HepG2 (cell line): ENCODE measurements at regions not wholly inside any gene's neighbourhood (a gene's known extent, or its start where the extent isn't known, plus 50 kb on each side); places are given as distances from the start of the nearest gene placed in this dataset.
"Not testable (repeated sequence)": the region's sequence is repeated elsewhere in the genome, so short reads cannot be mapped to it uniquely, and the experiment has no call there.

Source experiments
- ATAC-seq: fragments of 200-7000 bp; cut with Tn5 transposase; 3 replicates; pipeline ENCODE4 v1.9.1; 2020; ENCODE audit warnings: mild to moderate bottlenecking, moderate library complexity
- BruUV-seq: library from RNA; stranded (reverse); fragments of 400-500 nt; replicated peaks from 2 replicates; lab custom pipeline; 2021; lab: Mats Ljungman, UMichigan
- CTCF ChIA-PET: fragments of 300-600 bp; formaldehyde crosslinking; extraction: SDS; loops from one replicate; lab custom pipeline; 2021; ENCODE audit warnings: low total read pairs, inconsistent platforms, low intra/inter-chr PET ratio; lab: Yijun Ruan, JAX
- POLR2A ChIA-PET: fragments of 350-600 bp; sonication (Branson Sonifier 250); formaldehyde crosslinking; loops from one replicate; lab custom pipeline; 2020; ENCODE audit warnings: antibody characterized with exemption, inconsistent platforms; lab: Yijun Ruan, JAX
- DNase-seq: peaks from one replicate; pipeline ENCODE4 v3.0.0-alpha.2; 2015; ENCODE audit warnings: low spot score
- FAIRE-seq: peaks from 3 replicates; lab custom pipeline; 2011; peaks lifted over from hg19 to GRCh38; lab: Jason Lieb, UNC
- H2AFZ ChIP-seq: one replicate; pipeline ENCODE4 v1.6.1; 2011; ENCODE audit warnings: low read length, inconsistent platforms
- H3K27ac ChIP-seq: fragments of 300-600 bp; 3 replicates; pipeline ENCODE4 v1.8.0; 2011; ENCODE audit warnings: mixed run types, mild to moderate bottlenecking, mixed read lengths, low read length, inconsistent platforms; ENCODE audit not compliant: insufficient read depth; ENCODE audit errors: extremely low read length
- H3K27me3 ChIP-seq, 2 experiments: fragments of 200-600 bp in 1 of 2; 2 replicates in 1 of 2; 3 replicates in 1 of 2; pipeline versions ENCODE4 v1.6.0 to v1.8.0; 2011; ENCODE audit warnings: low read length in 2 of 2, mild to moderate bottlenecking in 2 of 2, moderate library complexity in 2 of 2, inconsistent platforms in 1 of 2; ENCODE audit not compliant: insufficient read depth in 2 of 2, control insufficient read depth in 1 of 2
- H3K36me3 ChIP-seq, 2 experiments: fragments of 200-600 bp in 1 of 2; replicated peaks in 1 of 2; 2 replicates in 1 of 2; 3 replicates in 1 of 2; pipeline versions ENCODE4 v1.5.1 to v1.8.0; 2011; ENCODE audit warnings: low read length in 2 of 2, inconsistent platforms in 1 of 2; ENCODE audit not compliant: insufficient read depth in 2 of 2, control insufficient read depth in 1 of 2
- H3K4me1 ChIP-seq: 2 replicates; pipeline ENCODE4 v1.5.1; 2012; ENCODE audit warnings: low read length, inconsistent platforms; ENCODE audit not compliant: insufficient read depth
- H3K4me2 ChIP-seq: 2 replicates; pipeline ENCODE4 v1.6.0; 2011; ENCODE audit warnings: low read depth, low read length, inconsistent platforms
- H3K4me3 ChIP-seq, 3 experiments: fragments of 200-600 bp in 1 of 3; sonication (generic), shearing (Covaris generic) in 1 of 3; replicated peaks in 1 of 3; 2 replicates each; pipeline ENCODE4 v1.5.1; 2011 to 2016; ENCODE audit warnings: low read length in 3 of 3, inconsistent platforms in 2 of 3, low read depth in 2 of 3, mild to moderate bottlenecking in 2 of 3, control low read depth in 1 of 3, mixed read lengths in 1 of 3; ENCODE audit not compliant: insufficient read depth in 1 of 3
- H3K79me2 ChIP-seq: one replicate; pipeline ENCODE4 v1.6.1; 2011; ENCODE audit warnings: low read length, inconsistent platforms; ENCODE audit not compliant: insufficient read depth
- H3K9ac ChIP-seq: 2 replicates; pipeline ENCODE4 v1.6.0; 2011; ENCODE audit warnings: mild to moderate bottlenecking, low read depth, low read length, inconsistent platforms; ENCODE audit not compliant: insufficient read depth
- H3K9me3 ChIP-seq: 2 replicates; pipeline ENCODE4 v1.5.1; 2012; ENCODE audit warnings: mild to moderate bottlenecking, low read length
- H4K20me1 ChIP-seq: 2 replicates; pipeline ENCODE4 v1.6.0; 2011; ENCODE audit warnings: inconsistent platforms, mild to moderate bottlenecking, low read length, moderate library complexity; ENCODE audit not compliant: insufficient read depth
- KAT7 ChIP-seq: IDR thresholded peaks from 2 replicates; pipeline ENCODE4 v1.6.1; 2018; ENCODE audit warnings: borderline replicate concordance, missing compliant biosample characterization
- KMT2A ChIP-seq: sonication (generic); formaldehyde crosslinking; IDR thresholded peaks from 2 replicates; pipeline ENCODE4 v1.4.0; 2020; ENCODE audit warnings: missing genetic modification reagents
- MIXL1 ChIP-seq: IDR thresholded peaks from 2 replicates; pipeline ENCODE4 v1.6.1; 2016
- ZNF530 ChIP-seq: sonication (generic); formaldehyde crosslinking; IDR thresholded peaks from 2 replicates; pipeline ENCODE4 v1.5.0; 2020; ENCODE audit warnings: low read depth, mild to moderate bottlenecking, missing genetic modification reagents
- ZSCAN21 ChIP-seq: sonication (generic); formaldehyde crosslinking; IDR thresholded peaks from 2 replicates; pipeline ENCODE4 v1.8.0; 2022; ENCODE audit warnings: mild to moderate bottlenecking, missing genetic modification reagents, moderate library complexity, borderline replicate concordance
- WGBS: methylation state at CpG from one replicate; pipeline ENCODE4 v1.1.6; 2017; ENCODE audit warnings: low lambda C conversion rate; 5-methylcytosine and 5-hydroxymethylcytosine counted together
- in situ Hi-C: cut with HindIII; loops from 2 replicates; pipeline ENCODE4 v1.10.0; 2017; ENCODE audit warnings: low pct_unique_long_range_greater_than_20kb; ENCODE audit not compliant: extremely low pct_ligation_motif_present
- intact Hi-C: fragments of 100-400 bp; cut with micrococcal nuclease; formaldehyde crosslinking; loops from one replicate; pipeline ENCODE4 v1.10.0; 2022; ENCODE audit not compliant: unreplicated experiment
- TF ChIP-seq, protein P1 (sequence below): sonication (generic); formaldehyde crosslinking; IDR thresholded peaks from one replicate; pipeline ENCODE4 v1.5.1; 2020; ENCODE audit warnings: mild to moderate bottlenecking, missing genetic modification reagents; ENCODE audit errors: not compliant biosample characterization
- TF ChIP-seq, protein P2 (sequence below): sonication (generic); formaldehyde crosslinking; IDR thresholded peaks from 2 replicates; pipeline ENCODE4 v1.5.0; 2020; ENCODE audit warnings: mild to moderate bottlenecking, missing genetic modification reagents

DNA sequence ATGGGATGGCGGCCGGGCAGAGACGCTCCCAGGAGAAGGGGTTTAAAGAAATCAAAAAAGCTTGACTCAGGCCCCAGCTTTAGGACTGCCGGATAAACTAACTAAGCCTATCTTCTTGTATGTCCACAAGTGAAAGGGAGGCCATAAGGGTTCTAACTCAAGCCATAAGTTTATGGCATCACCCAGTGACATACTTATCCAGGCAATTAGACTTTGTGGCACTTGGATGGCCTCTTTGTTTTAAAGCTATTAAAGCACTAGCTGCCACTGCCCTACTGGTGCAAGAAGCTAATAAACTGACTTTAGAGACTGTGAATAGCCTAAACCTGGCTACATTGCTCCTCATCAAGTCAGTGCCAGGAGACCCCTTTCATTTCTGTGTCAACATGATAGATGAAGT is 102.0 kb downstream of the ZNF429 start (continued):
- TF ChIP-seq, protein P1, sequence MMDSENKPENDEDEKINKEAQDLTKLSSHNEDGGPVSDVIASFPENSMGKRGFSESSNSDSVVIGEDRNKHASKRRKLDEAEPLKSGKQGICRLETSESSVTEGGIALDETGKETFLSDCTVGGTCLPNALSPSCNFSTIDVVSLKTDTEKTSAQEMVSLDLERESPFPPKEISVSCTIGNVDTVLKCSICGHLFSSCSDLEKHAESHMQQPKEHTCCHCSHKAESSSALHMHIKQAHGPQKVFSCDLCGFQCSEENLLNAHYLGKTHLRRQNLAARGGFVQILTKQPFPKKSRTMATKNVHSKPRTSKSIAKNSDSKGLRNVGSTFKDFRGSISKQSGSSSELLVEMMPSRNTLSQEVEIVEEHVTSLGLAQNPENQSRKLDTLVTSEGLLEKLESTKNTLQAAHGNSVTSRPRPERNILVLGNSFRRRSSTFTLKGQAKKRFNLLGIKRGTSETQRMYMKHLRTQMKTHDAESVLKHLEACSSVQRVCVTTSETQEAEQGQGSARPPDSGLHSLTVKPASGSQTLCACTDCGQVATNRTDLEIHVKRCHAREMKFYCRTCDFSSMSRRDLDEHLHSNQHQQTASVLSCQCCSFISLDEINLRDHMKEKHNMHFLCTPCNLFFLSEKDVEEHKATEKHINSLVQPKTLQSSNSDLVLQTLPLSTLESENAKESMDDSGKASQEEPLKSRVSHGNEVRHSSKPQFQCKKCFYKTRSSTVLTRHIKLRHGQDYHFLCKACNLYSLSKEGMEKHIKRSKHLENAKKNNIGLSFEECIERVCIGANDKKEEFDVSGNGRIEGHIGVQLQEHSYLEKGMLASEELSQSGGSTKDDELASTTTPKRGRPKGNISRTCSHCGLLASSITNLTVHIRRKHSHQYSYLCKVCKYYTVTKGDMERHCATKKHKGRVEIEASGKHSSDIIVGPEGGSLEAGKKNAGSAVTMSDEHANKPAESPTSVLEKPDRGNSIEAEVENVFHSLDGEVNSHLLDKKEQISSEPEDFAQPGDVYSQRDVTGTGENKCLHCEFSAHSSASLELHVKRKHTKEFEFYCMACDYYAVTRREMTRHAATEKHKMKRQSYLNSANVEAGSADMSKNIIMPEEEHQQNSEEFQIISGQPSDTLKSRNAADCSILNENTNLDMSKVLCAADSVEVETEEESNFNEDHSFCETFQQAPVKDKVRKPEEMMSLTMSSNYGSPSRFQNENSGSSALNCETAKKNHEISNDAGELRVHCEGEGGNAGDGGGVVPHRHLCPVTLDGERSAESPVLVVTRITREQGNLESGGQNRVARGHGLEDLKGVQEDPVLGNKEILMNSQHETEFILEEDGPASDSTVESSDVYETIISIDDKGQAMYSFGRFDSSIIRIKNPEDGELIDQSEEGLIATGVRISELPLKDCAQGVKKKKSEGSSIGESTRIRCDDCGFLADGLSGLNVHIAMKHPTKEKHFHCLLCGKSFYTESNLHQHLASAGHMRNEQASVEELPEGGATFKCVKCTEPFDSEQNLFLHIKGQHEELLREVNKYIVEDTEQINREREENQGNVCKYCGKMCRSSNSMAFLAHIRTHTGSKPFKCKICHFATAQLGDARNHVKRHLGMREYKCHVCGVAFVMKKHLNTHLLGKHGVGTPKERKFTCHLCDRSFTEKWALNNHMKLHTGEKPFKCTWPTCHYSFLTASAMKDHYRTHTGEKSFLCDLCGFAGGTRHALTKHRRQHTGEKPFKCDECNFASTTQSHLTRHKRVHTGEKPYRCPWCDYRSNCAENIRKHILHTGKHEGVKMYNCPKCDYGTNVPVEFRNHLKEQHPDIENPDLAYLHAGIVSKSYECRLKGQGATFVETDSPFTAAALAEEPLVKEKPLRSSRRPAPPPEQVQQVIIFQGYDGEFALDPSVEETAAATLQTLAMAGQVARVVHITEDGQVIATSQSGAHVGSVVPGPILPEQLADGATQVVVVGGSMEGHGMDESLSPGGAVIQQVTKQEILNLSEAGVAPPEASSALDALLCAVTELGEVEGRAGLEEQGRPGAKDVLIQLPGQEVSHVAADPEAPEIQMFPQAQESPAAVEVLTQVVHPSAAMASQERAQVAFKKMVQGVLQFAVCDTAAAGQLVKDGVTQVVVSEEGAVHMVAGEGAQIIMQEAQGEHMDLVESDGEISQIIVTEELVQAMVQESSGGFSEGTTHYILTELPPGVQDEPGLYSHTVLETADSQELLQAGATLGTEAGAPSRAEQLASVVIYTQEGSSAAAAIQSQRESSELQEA (CRISPR knock-in tag) = no peak
- TF ChIP-seq KAT7 (CRISPR knock-in tag) (no peak), ZNF530 (no peak), KMT2A (CRISPR knock-in tag) (no peak), MIXL1 (CRISPR knock-in tag) (no peak), ZSCAN21 (CRISPR knock-in tag) (no peak)
- TF ChIP-seq, protein P2, sequence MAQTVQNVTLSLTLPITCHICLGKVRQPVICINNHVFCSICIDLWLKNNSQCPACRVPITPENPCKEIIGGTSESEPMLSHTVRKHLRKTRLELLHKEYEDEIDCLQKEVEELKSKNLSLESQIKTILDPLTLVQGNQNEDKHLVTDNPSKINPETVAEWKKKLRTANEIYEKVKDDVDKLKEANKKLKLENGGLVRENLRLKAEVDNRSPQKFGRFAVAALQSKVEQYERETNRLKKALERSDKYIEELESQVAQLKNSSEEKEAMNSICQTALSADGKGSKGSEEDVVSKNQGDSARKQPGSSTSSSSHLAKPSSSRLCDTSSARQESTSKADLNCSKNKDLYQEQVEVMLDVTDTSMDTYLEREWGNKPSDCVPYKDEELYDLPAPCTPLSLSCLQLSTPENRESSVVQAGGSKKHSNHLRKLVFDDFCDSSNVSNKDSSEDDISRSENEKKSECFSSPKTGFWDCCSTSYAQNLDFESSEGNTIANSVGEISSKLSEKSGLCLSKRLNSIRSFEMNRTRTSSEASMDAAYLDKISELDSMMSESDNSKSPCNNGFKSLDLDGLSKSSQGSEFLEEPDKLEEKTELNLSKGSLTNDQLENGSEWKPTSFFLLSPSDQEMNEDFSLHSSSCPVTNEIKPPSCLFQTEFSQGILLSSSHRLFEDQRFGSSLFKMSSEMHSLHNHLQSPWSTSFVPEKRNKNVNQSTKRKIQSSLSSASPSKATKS (CRISPR knock-in tag) = no peak

DNA sequence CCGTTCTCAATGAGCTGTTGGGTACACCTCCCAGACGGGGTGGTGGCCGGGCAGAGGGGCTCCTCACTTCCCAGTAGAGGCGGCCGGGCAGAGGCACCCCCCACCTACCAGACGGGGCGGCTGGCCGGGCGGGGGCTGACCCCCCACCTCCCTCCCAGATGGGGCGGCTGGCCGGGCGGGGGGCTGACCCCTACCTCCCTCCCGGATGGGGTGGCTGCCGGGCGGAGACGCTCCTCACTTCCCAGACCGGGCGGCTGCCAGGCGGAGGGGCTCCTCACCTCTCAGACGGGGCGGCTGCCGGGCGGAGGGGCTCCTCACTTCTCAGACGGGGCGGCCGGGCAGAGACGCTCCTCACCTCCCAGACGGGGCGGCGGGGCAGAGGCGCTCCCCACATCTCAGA is 101.6 kb downstream of the ZNF429 start:
- FAIRE-seq, POLR2A ChIA-PET, BruUV-seq, intact Hi-C loops, H2AFZ ChIP-seq, in situ Hi-C loops, H3K4me2 ChIP-seq, ATAC-seq, H3K27ac ChIP-seq, CTCF ChIA-PET, H3K9ac ChIP-seq, H4K20me1 ChIP-seq, H3K27me3 ChIP-seq, DNase-seq, H3K79me2 ChIP-seq, H3K36me3 ChIP-seq, H3K4me3 ChIP-seq: not testable (repeated sequence)
- Histone ChIP-seq H3K9me3 (peaks cover 20% of the 10 kb centered on the region; the same call in 1 of the 2 replicates), H3K4me1 (peaks cover 13% of the 10 kb centered on the region)
- WGBS = 74% methylated on average over 18 of the region's 31 CpGs

DNA sequence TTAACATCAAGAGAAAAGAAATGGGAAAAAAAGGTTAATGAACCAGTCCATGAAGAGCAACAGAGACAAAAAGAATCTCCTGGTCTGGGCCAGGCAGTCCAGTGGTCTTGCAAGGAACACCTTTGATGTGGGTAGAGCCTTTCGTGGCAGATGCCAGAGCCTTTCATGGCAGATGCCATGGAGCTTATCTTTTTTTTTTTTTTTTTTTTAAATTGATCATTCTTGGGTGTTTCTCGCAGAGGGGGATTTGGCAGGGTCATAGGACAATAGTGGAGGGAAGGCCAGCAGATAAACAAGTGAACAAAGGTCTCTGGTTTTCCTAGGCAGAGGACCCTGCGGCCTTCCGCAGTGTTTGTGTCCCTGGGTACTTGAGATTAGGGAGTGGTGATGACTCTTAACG is 100.9 kb downstream of the ZNF429 start:
- H3K79me2 ChIP-seq, H4K20me1 ChIP-seq, DNase-seq, BruUV-seq, H3K4me3 ChIP-seq, H3K27ac ChIP-seq, POLR2A ChIA-PET, H2AFZ ChIP-seq, H3K9ac ChIP-seq, in situ Hi-C loops, FAIRE-seq, intact Hi-C loops, H3K27me3 ChIP-seq, ATAC-seq, CTCF ChIA-PET, H3K36me3 ChIP-seq, H3K4me2 ChIP-seq: not testable (repeated sequence)
- 6% methylated on average over 2 of the region's 5 CpGs for WGBS
- peaks cover 20% of the 10 kb centered on the region; the same call in 1 of the 2 replicates for H3K9me3 ChIP-seq
- peaks cover 13% of the 10 kb centered on the region for H3K4me1 ChIP-seq
